ENCODE measurements at regions not wholly inside any gene's neighbourhood (a gene's known extent, or its start where the extent isn't known, plus 50 kb on each side); places are given as distances from the start of the nearest gene placed in this dataset.

DNA sequence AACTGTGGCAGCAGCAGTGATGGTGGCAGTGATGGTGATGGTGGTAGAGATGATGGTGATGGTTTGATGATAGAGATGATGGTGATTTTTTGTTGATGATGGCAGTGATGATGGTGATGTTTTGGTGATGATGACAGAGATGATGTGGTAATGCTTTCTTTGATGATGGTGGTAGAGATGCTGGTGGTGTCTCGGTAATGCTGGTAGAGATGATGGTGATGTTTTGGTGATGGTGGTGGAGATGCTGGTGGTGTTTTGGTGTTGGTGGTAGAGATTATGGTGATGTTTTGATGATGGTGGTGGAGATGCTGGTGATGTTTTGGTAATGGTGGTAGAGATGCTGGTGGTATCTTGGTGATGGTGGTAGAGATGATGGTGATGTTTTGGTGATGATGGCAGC lies 131.6 kb downstream of the NAV1 start:
- DNase-seq, result no peak
- Histone ChIP-seq H3K4me3 (no peak overlapping the region), H3K4me1 (peaks cover under 1 to 45% (median 19%) of the 10 kb centered on the region in 9 donors), H3K36me3 (peaks cover 0 to 3% (median 0%) of the 10 kb centered on the region in 9 donors), H3K27me3 (no peaks in the 10 kb centered on the region), H3K9me3 (no peaks in the 10 kb centered on the region), H3K27ac (no peak overlapping the region)
- WGBS, 2 donors, result 90 to 98% methylated on average over 1 of the region's 1 CpG
- ATAC-seq, result no peak
- TF ChIP-seq, protein P1, sequence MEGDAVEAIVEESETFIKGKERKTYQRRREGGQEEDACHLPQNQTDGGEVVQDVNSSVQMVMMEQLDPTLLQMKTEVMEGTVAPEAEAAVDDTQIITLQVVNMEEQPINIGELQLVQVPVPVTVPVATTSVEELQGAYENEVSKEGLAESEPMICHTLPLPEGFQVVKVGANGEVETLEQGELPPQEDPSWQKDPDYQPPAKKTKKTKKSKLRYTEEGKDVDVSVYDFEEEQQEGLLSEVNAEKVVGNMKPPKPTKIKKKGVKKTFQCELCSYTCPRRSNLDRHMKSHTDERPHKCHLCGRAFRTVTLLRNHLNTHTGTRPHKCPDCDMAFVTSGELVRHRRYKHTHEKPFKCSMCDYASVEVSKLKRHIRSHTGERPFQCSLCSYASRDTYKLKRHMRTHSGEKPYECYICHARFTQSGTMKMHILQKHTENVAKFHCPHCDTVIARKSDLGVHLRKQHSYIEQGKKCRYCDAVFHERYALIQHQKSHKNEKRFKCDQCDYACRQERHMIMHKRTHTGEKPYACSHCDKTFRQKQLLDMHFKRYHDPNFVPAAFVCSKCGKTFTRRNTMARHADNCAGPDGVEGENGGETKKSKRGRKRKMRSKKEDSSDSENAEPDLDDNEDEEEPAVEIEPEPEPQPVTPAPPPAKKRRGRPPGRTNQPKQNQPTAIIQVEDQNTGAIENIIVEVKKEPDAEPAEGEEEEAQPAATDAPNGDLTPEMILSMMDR (IDR thresholded peaks at IDR 0.05), result no peak
- intact Hi-C loops (cut with DNase I), result no loop called here

GRCh38 chr1:201672685-201673084 lies 133.8 kb downstream of the NAV1 start:
- peaks cover 0 to 3% (median 0%) of the 10 kb centered on the region in 9 donors for H3K36me3 ChIP-seq
- no peaks in the 10 kb centered on the region for H3K27me3 ChIP-seq
- no peak for DNase-seq
- no peak for ATAC-seq
- no peak overlapping the region for H3K27ac ChIP-seq
- intact Hi-C loops (cut with DNase I), result no loop called here
- H3K9me3 ChIP-seq, result no peaks in the 10 kb centered on the region
- no peak overlapping the region for H3K4me3 ChIP-seq
- TF ChIP-seq, protein P1 (IDR thresholded peaks at IDR 0.05), result no peak
- H3K4me1 ChIP-seq, result peaks cover 22 to 66% (median 33%) of the 10 kb centered on the region in 9 donors
- 89 to 92% methylated on average over 8 of the region's 8 CpGs for WGBS, 2 donors

- H3K4me1 ChIP-seq, result peaks cover 22 to 70% (median 36%) of the 10 kb centered on the region in 9 donors
- ATAC-seq (no peak), DNase-seq (no peak)
- peaks cover 0 to 3% (median 0%) of the 10 kb centered on the region in 9 donors for H3K36me3 ChIP-seq
- no peak overlapping the region for H3K4me3 ChIP-seq
- no peaks in the 10 kb centered on the region for H3K27me3 ChIP-seq
- TF ChIP-seq, protein P1 (IDR thresholded peaks at IDR 0.05), result no peak
- no peaks in the 10 kb centered on the region for H3K9me3 ChIP-seq
- 92% methylated on average over 9 of the region's 9 CpGs for WGBS, 2 donors
- H3K27ac ChIP-seq, result no peak overlapping the region
- intact Hi-C loops (cut with DNase I), result no loop called here
Observed at GRCh38 chr1:201673093-201673492, 134.2 kb downstream of the NAV1 start.

DNA sequence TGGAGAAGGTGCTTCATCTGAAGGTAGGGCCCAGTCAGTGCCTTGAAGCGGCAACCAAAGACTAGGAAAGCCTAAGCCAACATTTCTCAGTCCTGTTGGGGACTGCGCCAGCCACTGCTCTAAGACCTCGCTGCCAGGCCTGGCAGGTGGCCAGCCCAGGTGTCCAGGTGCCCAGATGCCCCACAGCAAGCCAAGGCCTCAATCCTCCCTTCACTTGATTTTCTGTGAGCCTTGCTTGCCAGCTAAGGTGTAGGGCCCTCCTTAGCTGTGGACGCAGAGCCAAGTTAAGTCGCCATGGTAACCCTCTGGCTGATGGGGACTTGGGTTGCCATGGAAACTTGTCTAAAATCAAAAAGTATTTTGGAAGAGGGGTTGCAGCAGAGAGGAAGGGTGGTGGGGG lies 135.0 kb downstream of the NAV1 start:
- no peaks in the 10 kb centered on the region for H3K9me3 ChIP-seq
- TF ChIP-seq, protein P1 (IDR thresholded peaks at IDR 0.05), result no peak
- peaks cover 0 to 3% (median 0%) of the 10 kb centered on the region in 9 donors for H3K36me3 ChIP-seq
- DNase-seq (no peak), ATAC-seq (no peak)
- WGBS, 2 donors, result 89 to 98% methylated on average over 5 of the region's 5 CpGs
- intact Hi-C loops (cut with DNase I), result no loop called here
- H3K27ac ChIP-seq, result no peak overlapping the region
- no peaks in the 10 kb centered on the region for H3K27me3 ChIP-seq
- peaks cover 22 to 79% (median 44%) of the 10 kb centered on the region in 9 donors for H3K4me1 ChIP-seq
- H3K4me3 ChIP-seq, result no peak overlapping the region

Measured in heart right ventricle (tissue), 16 donors.